ENCODE measurements at regions not wholly inside any gene's neighbourhood (a gene's known extent, or its start where the extent isn't known, plus 50 kb on each side); places are given as distances from the start of the nearest gene placed in this dataset.

GRCh38 chr6:168208402-168208801, 111.2 kb downstream of the DACT2 start:
- no peak for TF ChIP-seq CTCF (IDR thresholded peaks at IDR 0.05)
- TF ChIP-seq POLR2A (IDR thresholded peaks at IDR 0.05) = no peak

Measured in lower leg skin (tissue), 3 donors.